Colon (tissue), 2 donors: ENCODE measurements at regions not wholly inside any gene's neighbourhood (a gene's known extent, or its start where the extent isn't known, plus 50 kb on each side); places are given as distances from the start of the nearest gene placed in this dataset.

Source experiments
- FAIRE-seq: peaks from 2 replicates; lab custom pipeline; 2012; peaks lifted over from hg19 to GRCh38; lab: Jason Lieb, UNC
- donor health status: control.
- donor health status: control.

DNA sequence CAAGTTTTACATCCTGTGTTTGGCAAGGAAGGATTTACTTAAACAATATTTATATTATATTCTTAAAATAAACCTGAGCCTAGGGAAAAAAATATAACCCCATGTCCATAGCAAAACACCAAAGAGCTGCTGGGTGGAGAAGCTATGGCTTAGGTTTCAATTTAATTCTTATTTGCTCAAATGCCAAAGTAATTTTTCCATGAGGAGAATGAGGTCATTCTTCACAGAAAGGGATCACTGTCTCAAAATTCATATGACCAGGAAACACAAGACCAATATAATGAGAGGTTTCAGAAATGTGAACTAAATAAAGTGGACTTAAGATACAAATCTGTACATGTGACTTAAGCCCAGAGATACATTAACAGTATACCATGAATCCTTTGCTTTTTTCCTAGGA is 195.0 kb downstream of the PHLDA1 start:
- no peak for FAIRE-seq

DNA sequence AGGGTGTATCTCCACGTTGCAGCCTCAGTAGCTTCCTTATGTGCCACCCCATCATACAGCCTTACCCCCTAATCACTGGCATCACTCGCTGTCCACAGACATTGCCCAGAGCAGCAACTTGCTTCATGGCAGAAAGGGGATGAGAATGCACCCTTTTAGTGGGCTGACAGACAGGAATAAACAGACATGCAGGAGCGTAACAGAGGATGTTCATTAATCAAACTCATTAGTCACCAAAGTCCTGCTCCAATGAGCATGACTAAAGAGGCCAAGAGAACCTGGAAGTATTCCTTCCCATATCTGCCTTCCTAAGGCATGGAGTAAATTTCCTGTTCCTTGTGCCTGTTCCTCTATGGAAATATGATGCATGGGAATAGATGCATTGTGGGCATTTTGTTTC is 197.0 kb downstream of the PHLDA1 start:
- FAIRE-seq = no peak

DNA sequence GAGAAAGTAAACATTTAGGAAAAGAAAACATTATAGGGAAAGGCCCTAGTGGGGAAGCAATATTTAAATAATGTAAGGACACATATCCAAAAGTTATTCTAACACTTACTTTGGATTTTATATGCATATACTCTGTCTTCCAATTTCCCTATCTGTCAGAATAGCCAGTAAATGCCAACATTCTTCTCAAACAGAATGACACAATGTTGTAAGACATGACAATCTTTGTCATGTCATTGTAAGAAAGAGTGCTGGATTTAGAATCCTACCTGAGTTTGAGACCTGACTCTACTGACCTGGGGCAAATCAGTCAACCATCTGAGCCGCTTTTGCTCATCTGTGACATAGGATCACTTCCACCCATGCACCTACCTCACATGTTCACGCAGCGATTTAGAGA is 198.3 kb downstream of the PHLDA1 start:
- no peak for FAIRE-seq

DNA sequence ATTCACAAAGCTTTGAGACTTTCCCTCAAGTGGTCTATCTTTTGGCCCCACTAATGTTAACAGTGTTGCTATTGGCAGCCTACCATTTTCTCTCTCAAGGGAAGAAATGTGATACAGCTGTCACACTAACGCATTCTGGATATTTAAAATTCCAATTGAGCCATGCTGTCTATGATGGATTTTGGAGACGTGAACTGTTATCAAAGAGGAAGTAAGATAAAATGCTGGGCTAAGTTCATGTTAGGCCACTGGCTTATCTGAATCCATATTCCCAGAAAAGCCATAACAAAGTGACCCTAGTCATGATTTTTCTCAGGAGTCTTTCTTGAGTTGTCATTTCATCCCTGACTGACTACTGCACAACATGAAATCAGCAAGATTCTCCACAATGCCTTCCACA is 200.2 kb downstream of the PHLDA1 start:
- no peak for FAIRE-seq

DNA sequence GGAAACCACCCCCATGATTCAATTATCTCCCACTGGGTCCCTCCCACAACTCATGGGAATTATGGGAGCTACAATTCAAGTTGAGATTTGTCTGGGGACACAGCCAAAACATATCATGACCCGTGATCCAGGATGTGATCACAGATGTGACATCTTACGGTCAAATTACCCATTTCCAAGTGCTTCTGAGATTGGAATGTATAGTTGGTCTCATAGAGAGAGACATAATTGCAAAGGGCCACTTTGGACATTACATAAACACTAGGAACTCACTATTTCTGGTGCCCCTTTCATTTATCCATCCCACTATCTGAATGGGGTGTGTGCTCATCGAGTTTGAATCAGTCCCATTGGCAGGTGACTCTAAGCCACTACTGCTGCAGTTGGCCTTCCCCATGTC is 204.5 kb downstream of the PHLDA1 start:
- no peak for FAIRE-seq

DNA sequence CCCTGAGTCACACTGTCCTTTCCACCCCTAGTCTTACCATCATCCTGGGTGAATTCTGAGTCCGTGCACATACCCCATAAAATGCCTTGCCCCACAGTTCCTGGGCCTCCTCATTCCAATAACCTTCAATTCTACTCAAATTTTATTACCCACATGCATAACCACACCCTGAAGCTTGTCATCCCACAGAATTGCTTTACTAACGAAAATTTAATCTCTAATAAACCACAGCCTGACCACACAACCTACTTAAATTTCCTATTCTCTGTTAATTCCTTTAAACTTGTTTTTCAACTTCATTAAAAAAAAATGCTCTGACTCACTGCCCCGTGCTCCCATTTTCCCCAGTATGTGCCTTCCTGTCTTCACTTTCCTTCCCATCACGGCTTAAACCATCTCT is 205.9 kb downstream of the PHLDA1 start:
- FAIRE-seq = no peak

DNA sequence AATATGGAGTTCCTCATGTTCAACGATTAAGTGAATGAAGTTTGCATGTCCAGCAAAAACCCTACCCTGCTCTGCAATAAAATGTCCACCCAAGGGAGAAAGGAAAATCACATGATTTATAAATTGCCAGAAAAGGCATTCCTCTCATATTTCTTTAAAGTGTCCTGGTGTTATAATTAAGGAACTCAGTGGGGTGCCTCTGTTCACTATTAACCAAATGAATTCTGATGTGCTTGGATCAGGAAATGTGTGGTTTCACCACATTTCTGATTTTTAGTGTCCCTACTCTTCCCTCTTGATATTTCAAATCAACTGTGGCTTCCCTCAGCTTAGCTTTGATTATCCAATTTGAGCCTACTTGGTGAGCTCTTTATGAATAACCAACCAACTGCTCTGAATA is 208.1 kb downstream of the PHLDA1 start:
- no peak for FAIRE-seq

DNA sequence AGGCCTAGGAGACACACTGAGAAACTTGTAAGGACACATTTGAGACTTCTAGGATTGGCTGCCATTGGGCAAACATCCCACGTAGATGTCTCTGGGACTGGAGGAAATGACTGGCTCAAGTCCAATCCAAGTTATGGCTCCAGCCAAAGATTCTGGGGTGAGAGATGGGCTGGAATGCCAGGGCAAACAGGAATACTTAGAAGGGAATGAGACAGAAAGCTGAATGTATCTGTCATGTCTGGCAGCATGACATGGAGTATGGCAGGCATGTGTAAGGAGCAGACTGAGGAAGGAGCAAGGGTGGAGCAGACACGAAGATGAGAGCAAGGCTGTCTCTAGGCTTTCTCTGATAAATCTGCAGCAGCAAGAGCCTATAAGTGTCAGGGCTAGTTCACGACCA is 209.2 kb downstream of the PHLDA1 start:
- no peak for FAIRE-seq

DNA sequence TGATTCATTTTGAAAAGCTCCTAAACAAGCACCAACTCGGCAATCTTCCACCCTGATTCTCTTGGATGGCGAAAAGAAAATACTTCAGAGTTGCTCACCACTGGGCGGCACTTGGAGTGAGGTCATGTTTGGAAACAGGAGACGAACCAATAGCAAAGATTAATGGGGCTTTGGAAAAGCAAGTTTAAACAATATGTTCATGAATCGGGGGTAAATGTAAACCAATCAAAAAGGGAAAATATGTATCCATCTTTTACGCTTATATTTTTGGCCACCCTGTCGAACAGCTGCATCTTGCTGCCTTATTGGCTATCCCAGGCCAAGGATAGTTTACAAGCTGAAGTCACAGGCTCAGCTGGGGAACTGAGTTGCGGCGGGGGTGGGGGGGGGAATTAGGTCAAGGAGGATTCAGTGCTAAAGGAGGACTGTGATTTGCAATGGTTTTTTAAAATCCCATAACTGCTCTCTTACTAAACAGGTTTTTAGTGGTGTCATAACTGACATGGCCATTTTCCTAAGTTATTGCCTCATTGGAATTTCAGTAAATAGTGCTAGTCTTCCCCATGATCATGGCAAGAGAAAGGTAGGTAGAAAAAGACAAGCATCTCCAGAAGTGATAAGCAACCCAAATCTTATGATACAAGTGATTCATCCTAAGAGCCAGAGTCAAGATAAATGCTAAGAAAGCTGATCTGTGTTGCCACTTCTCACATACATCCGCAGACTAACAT is 210.6 kb downstream of the PHLDA1 start:
- no peak for FAIRE-seq

DNA sequence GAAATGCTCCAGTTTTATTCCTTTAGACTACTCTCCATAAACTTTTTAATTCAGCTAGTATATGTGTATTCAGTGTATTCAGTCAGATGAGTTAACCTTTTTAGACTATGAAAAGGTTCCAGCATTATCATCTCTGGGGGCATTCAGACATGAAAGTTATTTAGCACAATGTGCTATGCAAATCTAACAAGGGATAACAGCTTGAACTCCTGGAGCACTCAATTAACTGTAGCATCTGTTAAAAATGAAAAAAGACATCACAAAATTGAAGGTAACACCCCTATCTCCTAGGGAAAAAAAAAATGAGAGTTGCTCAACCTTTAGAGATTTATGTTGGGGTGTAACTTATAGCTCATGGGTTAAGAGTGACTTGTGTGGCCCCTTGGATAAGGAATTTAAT is 211.5 kb downstream of the PHLDA1 start:
- no peak for FAIRE-seq

DNA sequence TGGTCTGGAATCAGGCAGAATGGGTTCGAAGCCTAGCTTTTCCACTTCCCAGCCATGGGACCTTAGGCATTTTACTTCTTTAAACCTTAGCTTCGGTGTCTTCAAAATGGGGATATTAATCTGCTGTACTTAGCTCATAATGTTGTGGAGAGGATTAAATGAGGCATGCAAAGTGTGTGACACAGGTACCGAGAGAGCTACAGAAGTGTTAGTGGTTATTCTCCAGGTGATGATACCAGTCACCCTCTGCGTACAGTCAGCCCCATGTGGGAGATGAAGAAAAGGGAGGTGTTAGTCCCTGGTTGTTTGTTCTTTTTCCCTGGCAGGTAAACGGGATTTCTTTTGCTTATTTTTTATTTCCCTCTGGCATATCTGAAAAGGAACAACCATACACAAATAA is 212.1 kb downstream of the PHLDA1 start:
- no peak for FAIRE-seq

DNA sequence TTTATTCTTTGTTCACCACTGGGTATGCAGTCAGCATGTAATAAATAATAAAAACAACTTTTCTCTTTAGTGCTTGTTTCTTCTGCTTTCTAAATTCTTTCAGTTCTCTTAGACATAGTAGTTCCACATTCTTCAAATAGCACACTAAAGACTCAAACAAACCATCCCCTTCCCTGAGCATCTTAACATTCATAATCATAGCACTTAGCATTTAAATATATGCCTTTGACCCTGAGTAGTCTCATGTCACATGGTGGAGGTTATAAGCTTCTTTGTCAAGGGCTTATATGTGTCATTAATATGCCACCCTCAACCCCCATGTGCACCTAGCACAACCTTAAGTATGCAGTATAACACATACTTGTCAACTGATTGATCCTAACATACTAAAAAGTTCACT is 212.7 kb downstream of the PHLDA1 start:
- FAIRE-seq = no peak

DNA sequence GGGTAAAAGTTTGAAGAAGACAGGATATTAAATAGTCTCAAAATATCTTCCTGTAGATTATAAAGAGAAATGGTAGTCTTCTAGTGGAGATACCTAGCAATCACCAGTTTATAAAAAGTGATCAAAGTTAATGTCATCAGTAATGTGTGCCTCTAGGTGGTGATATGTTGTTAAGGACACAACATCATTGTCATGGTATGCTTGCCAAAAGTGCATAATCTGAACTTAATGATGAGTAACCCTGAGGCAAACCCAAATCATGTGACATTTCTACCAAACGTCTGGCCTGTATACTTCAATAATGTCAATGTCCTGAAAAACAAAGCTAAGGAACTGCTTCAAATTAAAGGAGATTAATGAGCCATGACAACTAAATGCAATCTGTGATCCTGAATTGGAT is 214.7 kb downstream of the PHLDA1 start:
- no peak for FAIRE-seq

DNA sequence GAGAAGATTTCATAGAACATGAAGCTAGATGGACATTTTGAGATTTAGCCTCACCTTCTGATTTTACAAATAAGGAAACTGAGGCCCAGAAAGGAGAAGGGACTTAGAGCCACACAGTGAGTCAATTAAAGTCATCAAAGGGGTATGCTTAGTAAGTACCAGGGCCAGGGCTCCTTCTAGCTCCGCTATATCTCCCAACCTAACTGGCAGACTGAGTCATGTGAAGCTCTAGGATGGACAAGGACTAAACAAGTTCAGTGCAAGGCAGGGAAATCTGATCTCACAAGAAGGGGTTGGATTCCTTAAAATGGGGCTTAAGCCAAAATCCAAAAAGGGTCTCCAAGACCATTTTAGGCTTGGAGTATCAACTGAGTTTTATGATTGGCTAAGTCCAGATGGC is 215.8 kb downstream of the PHLDA1 start:
- FAIRE-seq = no peak

DNA sequence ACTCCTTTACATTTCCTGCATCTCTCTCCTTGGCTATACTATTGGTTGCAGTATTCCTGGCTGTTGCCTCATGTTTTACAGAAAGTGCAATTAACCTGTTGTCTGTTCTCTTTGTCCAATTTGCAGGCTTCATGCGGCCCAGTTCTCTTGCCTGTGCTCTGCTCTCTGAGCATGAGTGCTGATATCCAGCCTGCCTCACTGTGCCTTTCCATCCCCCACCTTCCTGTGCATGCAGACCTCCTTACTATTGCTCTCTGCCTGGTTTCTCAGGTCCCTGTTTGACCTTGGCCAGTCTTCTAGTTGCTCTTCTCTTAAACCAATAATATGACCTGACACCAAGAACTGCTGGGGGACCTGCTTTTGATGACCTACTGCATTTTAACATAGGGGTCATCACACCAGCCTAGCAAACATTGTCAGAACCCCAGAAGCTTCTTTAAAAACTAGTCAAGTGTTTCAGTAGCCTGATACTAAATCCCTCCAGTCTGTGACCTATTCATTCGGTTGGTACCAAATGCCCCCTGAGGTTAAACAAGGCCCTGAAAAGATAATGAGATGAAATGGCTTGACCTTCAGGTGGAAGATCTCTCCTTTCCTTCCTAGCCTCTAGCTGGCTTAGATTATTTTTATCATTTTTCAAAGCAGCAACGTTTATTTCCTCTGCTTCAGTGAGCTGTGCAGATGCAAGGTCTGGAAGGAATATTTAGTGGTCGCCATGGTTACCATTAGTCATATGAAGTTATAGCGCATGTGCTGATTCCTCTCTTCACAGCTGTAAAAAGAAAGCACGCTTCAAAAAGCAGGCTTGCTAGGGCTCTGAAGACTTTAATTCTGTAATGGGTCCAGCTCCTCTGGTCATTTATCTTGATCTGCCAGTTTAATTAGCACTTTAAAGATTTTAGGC is 216.5 kb downstream of the PHLDA1 start:
- no peak for FAIRE-seq

DNA sequence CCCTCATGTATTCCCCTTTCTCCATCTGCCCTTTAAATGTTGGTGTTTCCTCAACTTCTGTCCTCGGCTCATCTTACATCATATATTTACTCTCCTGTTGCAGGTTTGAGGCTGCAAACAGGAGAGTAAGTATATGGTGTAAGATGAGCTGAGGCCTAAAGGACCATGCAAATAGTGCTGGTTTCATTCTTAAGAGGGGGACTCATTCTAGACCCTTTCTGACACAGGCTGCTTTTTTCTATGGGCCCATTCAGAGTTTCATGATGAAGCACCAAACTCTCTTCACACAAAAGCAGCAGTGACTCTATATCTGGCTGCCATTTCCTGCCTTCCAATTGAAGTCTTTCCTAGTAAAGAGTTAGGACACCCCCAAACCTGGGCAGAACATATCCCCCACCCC is 218.5 kb downstream of the PHLDA1 start:
- FAIRE-seq = no peak

DNA sequence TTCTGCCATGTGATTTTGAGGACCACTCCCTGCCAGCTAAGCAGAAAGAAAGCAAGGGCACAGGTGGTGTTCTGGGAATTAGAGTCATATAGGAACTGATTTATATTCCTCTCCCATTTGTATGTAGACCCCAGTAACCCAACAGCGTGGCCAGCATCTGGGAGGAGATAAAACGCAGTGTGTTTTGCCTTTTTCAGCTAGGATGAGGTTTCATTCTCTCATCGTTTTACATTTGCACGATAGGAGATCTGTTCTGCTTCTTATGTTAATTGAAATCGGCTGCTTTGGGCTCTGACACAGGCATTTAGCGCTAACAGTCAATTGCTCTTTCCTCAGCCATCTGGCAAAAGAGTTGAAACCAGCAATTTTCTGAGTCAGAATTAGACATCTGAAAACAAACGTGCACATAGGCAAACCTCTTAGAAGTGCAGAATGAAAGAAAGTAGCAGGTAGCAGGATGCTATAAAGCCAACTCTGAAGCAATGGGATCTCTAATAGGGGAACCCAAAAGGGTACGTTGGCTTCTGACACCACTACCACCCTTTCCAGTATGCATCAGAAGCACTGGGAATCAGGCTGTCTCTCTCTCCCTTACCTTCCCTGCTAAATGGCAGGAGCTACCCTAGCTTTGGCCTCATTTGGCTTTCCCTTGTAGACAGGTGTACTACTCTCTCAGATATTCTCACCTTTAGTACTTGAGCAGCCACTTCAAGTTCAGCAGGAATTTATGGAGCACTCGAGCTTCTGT is 219.1 kb downstream of the PHLDA1 start:
- no peak for FAIRE-seq

DNA sequence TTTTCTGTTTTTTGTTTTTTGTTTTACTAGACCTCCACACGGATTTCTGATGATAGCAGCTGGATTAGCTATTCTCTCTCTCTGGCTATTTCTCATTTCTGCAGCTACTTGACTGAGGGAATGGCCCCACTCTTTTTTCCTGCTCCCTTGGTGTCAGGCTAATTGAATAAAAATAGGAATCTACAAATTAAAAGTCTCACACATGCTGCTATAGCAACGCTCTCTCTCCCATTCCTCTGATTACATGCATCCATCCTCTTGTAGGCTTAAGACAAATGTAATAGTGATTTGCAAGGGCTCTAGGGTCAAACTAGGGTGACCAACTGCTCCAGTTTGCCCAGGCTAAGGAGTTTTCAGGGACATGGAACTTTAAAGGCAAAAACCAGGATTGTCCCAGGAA is 221.8 kb downstream of the PHLDA1 start:
- FAIRE-seq = no peak

DNA sequence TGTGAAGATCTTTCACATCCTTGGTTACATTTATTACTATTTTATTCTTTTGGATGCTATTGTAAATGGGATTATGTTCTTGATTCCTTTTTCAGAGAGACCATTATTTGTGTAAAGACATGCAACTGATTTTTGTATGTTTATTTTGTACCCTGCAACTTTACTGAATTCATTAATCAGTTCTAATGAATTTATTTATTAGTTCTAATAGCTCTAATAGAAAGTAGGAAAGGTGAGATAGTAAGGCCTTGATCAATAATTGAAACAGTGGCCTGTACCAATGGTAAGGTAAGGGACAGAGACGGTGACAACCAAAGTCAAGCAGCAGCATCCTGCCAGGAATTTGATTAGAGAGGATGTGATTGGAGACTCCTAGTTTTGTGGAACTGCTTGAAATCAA is 224.1 kb downstream of the PHLDA1 start:
- FAIRE-seq = no peak

DNA sequence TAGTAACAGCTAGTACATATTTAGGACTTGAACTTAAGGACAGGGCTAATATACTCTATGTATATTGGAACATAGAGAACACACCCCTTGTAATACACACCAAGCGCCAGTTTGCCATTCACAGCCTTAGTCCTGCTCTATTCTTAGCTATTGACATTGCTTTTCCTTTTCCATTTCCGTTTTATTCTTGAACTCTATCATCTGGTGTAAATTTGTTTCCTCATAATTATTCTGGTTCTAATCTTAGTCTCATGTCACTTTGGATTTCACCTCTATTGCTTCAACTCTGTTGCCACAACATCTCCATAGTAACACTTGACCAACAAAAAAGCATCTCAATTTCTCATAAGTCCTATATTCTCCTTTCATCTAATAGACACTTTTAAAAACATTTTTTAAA is 225.7 kb downstream of the PHLDA1 start:
- no peak for FAIRE-seq

DNA sequence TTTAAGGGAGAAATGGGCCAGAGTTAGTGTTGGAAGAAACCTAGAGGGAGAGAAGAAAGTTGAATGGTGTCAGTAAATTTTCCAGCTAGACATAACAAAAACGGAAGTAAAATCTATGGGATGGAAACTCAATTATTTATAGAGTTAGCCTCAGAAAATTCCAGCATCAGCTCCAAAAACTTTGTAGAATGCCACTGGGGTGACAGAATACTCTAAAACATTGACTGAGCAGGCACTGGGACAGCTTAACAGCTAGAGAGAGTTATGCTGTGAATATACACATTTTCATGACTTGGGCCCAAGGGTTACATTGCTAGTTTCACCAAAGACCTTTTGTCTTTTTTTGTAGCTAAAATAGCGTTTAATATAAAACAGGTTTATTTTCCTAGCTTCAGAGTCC is 226.3 kb downstream of the PHLDA1 start:
- FAIRE-seq = no peak

DNA sequence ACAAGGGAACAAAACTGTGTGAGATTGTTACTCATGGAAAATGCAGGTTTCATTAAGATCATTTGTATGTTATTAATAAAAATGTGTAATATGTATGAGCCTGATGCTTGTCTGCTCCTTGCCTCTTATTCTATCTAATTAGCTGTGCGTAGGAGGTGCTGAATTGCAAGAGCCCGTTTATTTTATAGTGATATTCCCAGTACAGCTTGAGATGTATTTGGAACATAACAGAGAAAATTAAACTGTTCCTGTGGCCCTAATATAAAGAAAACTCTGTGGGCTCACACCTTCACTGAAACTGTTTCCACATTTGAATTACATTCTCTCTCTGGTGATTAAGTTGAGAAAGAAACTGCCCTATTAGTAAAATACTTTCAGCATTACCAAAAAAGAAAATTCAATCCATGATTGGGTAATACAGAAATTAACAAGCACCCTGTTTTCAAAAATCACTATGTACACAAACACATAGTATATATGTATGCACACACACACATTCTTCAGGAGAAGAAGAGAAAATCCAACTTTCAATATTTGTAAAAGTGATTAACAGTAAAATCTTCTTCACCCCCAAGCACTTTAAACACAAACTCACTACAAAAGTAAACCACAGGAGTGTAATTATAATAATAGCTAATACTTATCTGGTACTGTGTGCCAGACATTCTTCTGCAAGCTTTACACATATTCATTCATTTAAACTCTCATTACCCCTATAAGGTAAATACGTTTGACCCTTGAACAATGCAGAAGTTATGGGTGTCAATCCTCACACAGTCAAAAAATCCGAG is 233.2 kb downstream of the PHLDA1 start:
- no peak for FAIRE-seq
